Mammary epithelial cell (primary cell): ENCODE measurements at regions not wholly inside any gene's neighbourhood (a gene's known extent, or its start where the extent isn't known, plus 50 kb on each side); places are given as distances from the start of the nearest gene placed in this dataset.

Experiments used
- EZH2 ChIP-seq: IDR thresholded peaks from 2 replicates; pipeline ENCODE4 v1.6.1; 2012; ENCODE audit warnings: low read length, inconsistent platforms, borderline replicate concordance
- TF ChIP-seq, protein P1 (sequence below), 2 donors: IDR thresholded peaks in 1 of 2; conservative IDR thresholded peaks in 1 of 2; 2 replicates each; pipeline ENCODE4 v1.5.1; 2011 to 2012; ENCODE audit warnings: inconsistent platforms in 2 of 2, low read length in 2 of 2, mild to moderate bottlenecking in 2 of 2, control low read depth in 1 of 2, low read depth in 1 of 2; ENCODE audit not compliant: insufficient read depth in 1 of 2; ENCODE audit errors: extremely low read depth in 1 of 2

DNA sequence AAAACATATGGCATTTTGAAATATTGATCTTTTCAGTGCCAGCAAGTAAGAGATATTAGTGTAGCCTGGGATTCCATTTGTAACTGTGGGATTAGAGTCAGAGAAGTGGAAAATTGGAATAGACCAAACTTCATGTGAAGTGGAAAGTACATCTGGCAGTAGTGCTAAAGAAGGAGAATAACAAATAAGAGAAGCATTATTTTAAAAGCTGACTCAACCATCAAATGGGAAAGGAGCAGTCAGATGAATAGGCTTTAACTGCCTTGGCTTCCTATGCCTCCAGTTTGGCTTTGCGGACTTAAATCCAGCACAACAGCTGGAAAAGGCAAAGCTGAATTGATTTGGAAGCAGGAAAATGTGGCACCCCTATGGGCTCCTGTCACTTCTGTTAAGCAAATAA lies 623.1 kb downstream of the TSN start:
- TF ChIP-seq, protein P1, sequence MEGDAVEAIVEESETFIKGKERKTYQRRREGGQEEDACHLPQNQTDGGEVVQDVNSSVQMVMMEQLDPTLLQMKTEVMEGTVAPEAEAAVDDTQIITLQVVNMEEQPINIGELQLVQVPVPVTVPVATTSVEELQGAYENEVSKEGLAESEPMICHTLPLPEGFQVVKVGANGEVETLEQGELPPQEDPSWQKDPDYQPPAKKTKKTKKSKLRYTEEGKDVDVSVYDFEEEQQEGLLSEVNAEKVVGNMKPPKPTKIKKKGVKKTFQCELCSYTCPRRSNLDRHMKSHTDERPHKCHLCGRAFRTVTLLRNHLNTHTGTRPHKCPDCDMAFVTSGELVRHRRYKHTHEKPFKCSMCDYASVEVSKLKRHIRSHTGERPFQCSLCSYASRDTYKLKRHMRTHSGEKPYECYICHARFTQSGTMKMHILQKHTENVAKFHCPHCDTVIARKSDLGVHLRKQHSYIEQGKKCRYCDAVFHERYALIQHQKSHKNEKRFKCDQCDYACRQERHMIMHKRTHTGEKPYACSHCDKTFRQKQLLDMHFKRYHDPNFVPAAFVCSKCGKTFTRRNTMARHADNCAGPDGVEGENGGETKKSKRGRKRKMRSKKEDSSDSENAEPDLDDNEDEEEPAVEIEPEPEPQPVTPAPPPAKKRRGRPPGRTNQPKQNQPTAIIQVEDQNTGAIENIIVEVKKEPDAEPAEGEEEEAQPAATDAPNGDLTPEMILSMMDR (conservative IDR thresholded peaks at IDR 0.05 in 1 of 2, IDR thresholded peaks at IDR 0.05 in 1 of 2; ENCODE audit: extremely low read depth in 1 of 2, insufficient read depth in 1 of 2, low read depth in 1 of 2, low read length in 2 of 2): no peak
- TF ChIP-seq EZH2: no peak
